ENCODE measurements at regions not wholly inside any gene's neighbourhood (a gene's known extent, or its start where the extent isn't known, plus 50 kb on each side); places are given as distances from the start of the nearest gene placed in this dataset.

DNA sequence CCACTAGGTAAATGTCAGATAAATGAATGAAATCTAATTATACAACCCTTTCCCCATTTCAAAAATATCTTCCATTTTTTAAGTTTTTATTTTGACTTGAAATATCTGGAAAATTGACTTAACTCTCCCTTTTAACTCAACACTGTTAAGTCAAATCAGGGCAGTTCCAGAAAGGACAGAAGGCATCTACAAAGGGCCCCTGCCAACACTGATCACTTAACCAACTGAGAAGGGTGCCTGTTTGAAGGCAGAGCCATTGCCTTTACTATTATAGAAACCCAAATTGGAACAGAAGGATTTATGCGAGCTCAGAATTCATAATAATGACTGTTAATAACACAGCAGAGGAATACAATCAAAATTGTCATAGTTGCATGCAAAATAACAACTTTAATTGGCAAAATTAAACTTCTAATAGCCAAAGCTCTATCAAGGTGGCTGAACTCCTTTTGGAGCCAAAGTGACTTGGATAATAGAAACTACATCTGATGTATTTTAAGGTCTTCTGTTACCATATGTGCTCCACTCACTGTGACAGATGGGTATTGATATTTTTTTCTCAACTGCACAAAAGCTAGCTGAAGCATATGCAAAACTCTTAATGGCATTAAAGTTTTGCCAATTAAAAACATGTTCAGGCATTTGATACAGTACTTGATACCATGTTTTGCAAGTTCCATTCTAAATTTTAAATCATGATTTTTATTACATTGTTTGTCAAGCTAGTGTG is 383.8 kb downstream of the NOVA1 start:
- Histone ChIP-seq H3K9me3 (no peaks in the 10 kb centered on the region), H3K27ac (ENCODE audit: low read depth in 2 of 2, low read length in 1 of 2) (no peak overlapping the region), H3F3A (replicated peaks; ENCODE audit: insufficient read depth) (no peaks in the 10 kb centered on the region), H3K4me1 (ENCODE audit: control insufficient read depth in 1 of 2, insufficient read depth in 2 of 2, low read depth in 1 of 2, low read length in 1 of 2) (no peaks in the 10 kb centered on the region), H3K79me2 (ENCODE audit: insufficient read depth) (no peaks in the 10 kb centered on the region), H3K27me3 (ENCODE audit: insufficient read depth) (peaks cover 23% of the 10 kb centered on the region; the same call in 1 of the 2 replicates), H2AFZ (ENCODE audit: low read depth) (no peak overlapping the region), H4K20me1 (ENCODE audit: insufficient read depth) (no peaks in the 10 kb centered on the region), H3K9ac (no peak overlapping the region), H3K36me3 (replicated peaks in 1 of 2; ENCODE audit: control insufficient read depth in 1 of 2, insufficient read depth in 2 of 2, low read length in 1 of 2) (no peaks in the 10 kb centered on the region), H3K4me2 (no peak overlapping the region), H3K9me2 (no peaks in the 10 kb centered on the region), H3K4me3 (ENCODE audit: low read depth in 2 of 2, low read length in 1 of 2) (no peak overlapping the region)
- POLR2A ChIA-PET, result no interaction called here
- DNase-seq, result no peak
- TF ChIP-seq, protein P1, sequence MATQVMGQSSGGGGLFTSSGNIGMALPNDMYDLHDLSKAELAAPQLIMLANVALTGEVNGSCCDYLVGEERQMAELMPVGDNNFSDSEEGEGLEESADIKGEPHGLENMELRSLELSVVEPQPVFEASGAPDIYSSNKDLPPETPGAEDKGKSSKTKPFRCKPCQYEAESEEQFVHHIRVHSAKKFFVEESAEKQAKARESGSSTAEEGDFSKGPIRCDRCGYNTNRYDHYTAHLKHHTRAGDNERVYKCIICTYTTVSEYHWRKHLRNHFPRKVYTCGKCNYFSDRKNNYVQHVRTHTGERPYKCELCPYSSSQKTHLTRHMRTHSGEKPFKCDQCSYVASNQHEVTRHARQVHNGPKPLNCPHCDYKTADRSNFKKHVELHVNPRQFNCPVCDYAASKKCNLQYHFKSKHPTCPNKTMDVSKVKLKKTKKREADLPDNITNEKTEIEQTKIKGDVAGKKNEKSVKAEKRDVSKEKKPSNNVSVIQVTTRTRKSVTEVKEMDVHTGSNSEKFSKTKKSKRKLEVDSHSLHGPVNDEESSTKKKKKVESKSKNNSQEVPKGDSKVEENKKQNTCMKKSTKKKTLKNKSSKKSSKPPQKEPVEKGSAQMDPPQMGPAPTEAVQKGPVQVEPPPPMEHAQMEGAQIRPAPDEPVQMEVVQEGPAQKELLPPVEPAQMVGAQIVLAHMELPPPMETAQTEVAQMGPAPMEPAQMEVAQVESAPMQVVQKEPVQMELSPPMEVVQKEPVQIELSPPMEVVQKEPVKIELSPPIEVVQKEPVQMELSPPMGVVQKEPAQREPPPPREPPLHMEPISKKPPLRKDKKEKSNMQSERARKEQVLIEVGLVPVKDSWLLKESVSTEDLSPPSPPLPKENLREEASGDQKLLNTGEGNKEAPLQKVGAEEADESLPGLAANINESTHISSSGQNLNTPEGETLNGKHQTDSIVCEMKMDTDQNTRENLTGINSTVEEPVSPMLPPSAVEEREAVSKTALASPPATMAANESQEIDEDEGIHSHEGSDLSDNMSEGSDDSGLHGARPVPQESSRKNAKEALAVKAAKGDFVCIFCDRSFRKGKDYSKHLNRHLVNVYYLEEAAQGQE (IDR thresholded peaks at IDR 0.05; ENCODE audit: low read depth, low read length), result no peak
- TF ChIP-seq, protein P2, sequence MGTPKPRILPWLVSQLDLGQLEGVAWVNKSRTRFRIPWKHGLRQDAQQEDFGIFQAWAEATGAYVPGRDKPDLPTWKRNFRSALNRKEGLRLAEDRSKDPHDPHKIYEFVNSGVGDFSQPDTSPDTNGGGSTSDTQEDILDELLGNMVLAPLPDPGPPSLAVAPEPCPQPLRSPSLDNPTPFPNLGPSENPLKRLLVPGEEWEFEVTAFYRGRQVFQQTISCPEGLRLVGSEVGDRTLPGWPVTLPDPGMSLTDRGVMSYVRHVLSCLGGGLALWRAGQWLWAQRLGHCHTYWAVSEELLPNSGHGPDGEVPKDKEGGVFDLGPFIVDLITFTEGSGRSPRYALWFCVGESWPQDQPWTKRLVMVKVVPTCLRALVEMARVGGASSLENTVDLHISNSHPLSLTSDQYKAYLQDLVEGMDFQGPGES (IDR thresholded peaks at IDR 0.05; ENCODE audit: low read depth, low read length), result no peak
- TF ChIP-seq NFIC (IDR thresholded peaks at IDR 0.05; ENCODE audit: borderline replicate concordance), result no peak
- TF ChIP-seq, protein P3, sequence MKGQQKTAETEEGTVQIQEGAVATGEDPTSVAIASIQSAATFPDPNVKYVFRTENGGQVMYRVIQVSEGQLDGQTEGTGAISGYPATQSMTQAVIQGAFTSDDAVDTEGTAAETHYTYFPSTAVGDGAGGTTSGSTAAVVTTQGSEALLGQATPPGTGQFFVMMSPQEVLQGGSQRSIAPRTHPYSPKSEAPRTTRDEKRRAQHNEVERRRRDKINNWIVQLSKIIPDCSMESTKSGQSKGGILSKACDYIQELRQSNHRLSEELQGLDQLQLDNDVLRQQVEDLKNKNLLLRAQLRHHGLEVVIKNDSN (IDR thresholded peaks at IDR 0.05; ENCODE audit: borderline replicate concordance, low read depth), result no peak
- TF ChIP-seq CHD2 (IDR thresholded peaks at IDR 0.05; ENCODE audit: low read length, partially characterized antibody), result no peak
- no peak for TF ChIP-seq TAF1 (IDR thresholded peaks at IDR 0.05; ENCODE audit: borderline replicate concordance, low read depth, low read length)
- TF ChIP-seq FOXJ3 (CRISPR knock-in tag; IDR thresholded peaks at IDR 0.05), result no peak
- no peak for TF ChIP-seq MXI1 (IDR thresholded peaks at IDR 0.05; ENCODE audit: low read depth, low read length)
- no peak for TF ChIP-seq GATA2 (CRISPR knock-in tag; IDR thresholded peaks at IDR 0.05)
- TF ChIP-seq YY1 (IDR thresholded peaks at IDR 0.05; ENCODE audit: low read depth), result no peak
- no peak for TF ChIP-seq JUND (IDR thresholded peaks at IDR 0.05)
- no peak for TF ChIP-seq RXRA (IDR thresholded peaks at IDR 0.05; ENCODE audit: borderline replicate concordance, low read depth)
- TF ChIP-seq POLR2AphosphoS5 (IDR thresholded peaks at IDR 0.05; ENCODE audit: low read depth, low read length), result no peak
- no peak for TF ChIP-seq TCF12 (IDR thresholded peaks at IDR 0.05)
- CTCF ChIA-PET, result interaction anchor here (0.7 kb wide), 1 partner anchor 26 kb away, joined by 3 read pairs; no protein-coding TSS in a partner anchor
- 0% methylated on average over 1 of the region's 1 CpG for WGBS (ENCODE audit: low lambda C conversion rate)

All from SK-N-SH (cell line).